NCI-H1105 (cell line): ENCODE measurements at regions not wholly inside any gene's neighbourhood (a gene's known extent, or its start where the extent isn't known, plus 50 kb on each side); places are given as distances from the start of the nearest gene placed in this dataset.
"Not testable (repeated sequence)": the region's sequence is repeated elsewhere in the genome, so short reads cannot be mapped to it uniquely, and the experiment has no call there.

Experiments
- DNase-seq: peaks from one replicate; lab custom pipeline; 2025; lab: John Stamatoyannopoulos, UW

DNA sequence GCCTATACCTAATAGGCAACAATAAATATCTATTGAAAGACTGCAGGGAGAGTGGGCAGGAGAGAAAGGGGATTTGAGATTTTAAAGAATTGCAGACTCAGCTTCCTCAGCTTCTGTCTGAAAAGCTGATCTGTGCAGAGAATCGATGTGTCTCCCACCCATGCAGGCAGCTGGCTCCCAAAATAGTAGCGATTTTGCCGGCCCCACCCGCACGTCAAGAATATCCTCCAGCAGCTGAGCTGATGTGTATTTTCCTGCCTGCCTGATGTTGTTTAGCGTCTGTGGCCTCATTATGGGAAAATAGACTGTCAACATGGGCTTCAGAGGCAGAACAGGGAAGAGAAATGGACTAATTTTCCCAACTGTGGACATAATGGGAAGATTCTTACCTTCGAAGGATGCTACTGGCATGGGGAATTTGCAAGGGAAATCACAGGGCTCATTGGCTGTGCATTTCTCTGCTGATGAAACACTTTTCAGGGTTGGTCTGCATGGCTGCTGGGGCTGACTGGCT, 699.8 kb downstream of the PTPRU start:
- no peak for DNase-seq

DNA sequence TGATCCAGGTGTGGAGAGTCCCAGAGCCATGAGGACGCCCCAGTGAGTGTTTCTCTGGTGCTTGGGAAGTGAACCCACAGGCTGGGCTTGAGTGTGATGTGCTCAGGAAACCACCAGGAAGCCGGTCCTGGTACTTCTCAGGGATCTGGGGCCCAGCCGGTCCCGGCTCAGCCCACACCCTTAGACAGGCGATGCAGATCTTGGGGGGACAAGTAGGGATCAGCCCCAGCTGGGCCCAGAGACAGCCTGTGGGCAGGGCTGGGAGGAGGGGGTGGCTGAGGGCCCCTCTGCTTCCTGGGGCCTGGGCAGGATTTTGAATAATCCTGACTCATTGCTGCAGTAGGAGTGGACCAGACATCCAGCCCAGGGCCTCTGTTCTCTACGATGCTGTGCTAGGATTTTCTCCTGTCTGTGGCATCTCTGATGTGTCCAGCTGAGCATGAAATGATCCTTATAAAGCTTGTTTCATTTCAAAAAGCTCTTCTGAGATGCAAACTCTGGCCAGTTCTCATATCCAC, 698.0 kb downstream of the PTPRU start:
- DNase-seq: no peak

DNA sequence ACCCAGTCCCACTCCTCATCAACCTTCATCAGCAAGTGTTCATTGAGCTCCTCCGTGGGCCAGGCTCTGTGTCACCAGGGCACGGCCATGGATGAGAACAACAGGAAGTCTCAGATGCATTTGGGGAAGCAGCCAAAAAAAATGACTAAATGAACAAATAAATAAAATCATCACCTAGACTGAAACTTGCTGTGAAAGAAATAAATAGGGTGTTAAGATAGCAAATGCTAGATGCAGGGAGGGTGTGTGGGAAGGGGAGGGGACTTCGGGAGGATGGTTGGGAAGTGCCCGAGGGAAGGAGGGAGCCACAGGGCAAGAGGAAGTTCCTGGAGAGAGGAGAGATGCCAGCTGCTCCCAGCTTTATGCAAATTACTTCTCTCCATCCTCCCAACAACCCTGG, 696.7 kb downstream of the PTPRU start:
- DNase-seq: peak; percentile 70

DNA sequence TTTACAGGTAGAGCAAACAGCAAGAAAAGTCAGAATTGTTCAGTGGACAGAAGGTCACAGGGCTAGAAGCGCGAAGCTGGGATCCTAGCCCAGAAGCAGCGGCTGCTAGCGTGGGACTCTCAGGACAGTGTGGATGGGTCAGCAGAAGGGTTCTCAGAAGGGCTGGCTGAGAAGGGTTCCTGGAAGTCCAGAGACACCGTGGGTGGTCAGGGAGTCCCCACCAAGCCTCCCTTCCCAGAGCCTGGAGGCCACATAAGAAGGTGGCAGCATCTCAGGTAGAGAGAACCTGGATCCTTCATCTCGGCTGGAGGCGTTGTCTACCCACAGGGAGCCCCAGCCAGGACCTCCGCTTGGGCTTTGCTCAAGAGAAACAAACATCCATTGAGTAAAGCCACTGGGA, 696.3 kb downstream of the PTPRU start:
- DNase-seq: no peak

DNA sequence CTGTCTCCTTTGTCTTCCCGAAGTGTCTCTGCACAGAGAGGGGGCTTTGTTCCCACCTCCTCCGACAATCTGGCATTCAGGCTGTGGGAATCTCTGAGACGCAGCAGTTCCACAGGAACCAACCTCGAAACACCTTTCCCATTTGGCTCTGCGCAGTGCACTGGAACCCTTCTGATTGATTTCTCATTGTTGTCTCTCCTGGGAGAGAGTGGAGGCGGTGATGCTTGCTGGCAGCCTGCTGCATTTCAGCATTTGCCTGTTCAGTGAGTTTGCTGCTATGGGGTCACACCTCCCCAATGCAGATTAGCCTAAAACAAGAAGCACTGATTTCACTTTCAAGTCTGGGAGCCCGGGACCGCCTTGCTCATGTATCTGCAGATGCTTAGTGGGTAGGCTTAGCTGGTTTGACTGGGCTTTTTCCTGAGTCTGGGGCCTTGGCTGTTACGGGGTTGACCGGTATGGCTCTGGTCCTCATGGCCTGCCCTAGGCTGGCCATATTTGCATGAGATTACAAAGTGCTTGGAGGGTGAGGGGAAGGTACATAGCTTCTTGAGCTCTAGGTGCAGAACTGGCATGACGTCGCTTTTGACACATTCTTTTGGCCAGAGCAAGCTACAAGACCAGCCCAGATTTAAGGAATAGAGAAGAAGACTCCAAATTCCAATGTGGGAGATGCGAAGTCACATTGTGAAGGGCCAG, 695.3 kb downstream of the PTPRU start:
- no peak for DNase-seq

DNA sequence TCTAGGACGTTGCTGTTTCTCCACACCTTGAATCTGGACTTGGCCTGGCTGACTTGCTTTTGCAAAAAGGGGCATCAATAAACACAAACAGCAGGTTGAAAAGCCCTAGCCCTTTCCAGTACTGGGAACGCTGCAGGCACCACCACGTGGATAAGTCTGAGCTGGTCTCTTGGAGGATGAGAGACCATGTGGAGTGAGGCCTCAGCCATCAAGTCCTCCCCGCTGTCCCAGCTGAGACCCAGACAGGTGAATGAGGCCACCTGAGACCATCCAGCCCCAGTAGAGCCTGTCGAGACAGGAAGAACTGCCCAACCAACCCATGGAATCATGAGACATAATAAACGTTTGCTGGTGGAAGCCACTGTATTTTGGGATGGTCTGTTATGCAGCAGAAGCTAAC, 688.7 kb downstream of the PTPRU start:
- no peak for DNase-seq

DNA sequence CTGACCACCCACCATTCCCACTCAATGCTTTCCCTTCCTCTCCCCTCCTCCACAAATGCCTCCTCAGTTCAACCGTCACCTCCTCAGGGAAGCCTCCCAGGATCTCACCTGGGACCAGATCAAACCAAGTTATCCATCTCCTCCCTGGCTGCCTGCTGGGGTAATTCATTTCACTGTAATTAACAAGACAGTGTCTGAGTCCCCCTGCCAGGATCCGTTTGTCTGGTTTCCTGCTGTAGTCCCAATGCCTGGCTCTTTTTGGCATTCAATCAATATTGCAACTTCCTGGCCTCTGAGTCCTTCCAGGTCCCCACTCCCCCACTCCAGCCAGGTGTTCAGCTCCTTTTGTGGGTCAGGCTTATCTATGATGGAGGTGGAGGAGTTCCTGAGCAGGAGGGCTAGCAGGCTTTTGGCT, 687.7 kb downstream of the PTPRU start:
- DNase-seq: peak; percentile 69

DNA sequence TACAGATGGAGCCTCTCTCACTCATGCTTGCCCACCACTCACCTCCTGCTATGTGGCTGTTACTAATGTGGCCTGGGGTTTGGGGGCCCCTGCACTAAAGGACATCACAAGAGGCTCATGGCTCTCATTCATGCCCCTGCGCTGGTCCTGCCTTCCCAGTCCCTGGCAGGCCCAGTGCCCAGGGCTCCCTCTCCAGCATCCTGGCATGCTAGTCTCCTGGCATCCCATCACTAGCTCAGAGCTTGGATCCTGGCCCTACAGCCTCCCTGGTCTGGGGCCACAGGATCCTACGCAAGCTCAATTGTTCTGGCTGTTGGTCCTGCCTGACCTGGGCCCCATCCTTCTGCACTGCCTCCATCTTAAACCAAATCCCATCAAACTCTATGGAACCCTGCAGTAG, 685.4 kb downstream of the PTPRU start:
- no peak for DNase-seq

DNA sequence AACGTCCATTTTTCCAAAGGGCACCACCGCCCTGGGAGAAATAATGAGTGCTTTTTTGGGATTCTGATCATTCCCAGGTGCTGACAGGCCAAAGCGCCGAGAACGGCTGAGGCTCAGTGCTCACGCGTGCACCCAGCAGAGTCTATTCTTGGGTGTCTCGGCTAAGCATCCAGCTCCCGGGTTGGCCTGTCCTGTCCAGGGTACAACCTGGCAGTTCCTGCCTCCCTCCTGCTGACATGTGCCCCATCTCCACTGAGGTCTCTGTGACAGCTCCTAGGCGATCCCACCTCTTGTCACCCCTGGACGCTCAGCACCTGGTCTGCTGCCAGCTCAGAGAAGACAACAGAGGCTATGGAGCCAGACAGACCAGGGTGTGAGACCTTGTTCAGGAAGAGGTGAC, 684.5 kb downstream of the PTPRU start:
- DNase-seq: no peak

DNA sequence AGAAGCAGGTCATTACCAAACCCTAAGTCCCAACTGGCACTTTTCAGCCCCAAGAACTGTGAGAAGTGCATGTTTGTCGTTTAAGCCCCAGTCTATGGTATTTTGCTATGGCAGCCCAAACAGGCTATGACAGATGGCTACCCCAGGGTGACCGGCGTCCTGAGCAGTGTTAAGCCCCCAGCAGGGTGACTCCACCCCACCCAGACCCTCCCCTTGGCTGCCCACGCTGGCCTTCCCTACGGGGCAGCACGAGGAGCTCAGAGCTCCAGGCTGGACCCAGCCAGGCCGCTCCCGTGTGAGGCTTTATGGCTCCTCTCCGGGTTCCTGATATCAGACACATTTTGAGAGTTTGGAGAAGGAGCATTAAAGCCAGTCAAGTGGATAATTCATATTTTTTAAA, 684.0 kb downstream of the PTPRU start:
- no peak for DNase-seq

DNA sequence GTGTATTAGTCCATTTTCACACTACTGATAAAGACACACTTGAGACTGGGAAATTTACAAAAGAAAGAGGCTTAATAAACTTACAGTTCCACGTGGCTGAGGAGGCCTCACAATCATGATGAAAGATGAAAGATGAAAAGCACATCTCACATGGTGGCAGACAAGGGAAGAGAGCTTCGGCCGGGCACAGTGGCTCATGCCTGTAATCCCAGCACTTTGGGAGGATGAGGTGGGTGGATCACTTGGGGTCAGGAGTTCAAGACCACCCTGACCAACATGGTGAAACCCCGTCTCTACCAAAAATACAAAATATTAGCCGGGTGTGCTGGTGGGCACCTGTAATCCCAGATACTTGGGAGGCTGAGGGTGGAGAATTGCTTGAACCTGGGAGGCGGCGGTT, 682.7 kb downstream of the PTPRU start:
- not testable (repeated sequence) for DNase-seq

DNA sequence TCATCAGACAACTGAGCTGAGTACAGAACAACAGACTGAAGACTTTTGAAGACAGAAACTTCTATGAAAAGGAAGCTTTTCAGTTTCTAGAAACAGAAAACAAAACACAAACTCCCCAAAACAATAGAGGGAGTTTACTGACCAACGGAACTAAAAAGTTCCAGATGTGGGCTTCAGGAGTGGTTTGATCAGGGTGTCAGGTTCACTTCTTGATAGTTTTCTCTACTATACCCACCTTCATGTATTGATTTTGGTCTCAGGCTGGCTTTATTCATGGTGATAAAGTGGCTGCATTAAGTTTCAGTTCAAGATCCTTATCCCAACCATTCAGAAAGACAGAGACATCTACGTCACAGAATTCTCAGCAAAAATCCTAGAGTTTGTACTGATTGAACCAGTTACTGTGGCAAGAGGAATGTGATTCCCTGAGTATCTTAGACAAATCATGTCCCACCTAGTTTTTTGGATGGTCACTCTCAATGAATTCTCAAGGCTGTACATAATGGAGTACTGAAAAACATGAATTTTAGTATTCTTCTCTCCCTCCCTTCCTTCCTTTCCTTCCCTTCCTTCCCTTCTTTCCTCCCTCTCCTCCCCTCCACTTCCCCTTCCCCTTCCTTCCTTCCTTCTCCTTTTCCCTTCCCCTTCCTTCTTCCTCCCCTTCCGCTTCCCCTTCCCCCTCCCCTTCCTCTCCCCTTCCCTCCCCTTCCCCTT, 680.5 kb downstream of the PTPRU start:
- no peak for DNase-seq

DNA sequence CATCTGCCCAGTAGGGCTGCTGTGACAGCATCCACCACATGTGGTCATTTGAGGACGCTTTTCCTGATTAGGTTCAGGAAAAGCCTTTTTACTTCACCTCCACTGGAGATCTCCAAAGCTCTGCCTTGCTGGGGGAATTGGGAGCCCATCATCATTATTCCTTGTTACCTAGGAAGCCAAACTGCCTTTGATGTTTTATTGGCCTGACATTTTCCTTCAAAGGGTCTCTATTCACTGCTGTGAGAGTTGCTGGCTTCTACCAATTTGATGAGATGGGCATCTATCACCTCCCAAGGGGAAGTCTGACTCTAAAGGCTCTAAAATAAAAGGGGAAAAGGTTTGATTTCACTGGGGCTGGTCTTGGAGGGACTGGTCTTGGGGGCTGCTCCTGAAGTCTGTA, 678.6 kb downstream of the PTPRU start:
- DNase-seq: no peak

DNA sequence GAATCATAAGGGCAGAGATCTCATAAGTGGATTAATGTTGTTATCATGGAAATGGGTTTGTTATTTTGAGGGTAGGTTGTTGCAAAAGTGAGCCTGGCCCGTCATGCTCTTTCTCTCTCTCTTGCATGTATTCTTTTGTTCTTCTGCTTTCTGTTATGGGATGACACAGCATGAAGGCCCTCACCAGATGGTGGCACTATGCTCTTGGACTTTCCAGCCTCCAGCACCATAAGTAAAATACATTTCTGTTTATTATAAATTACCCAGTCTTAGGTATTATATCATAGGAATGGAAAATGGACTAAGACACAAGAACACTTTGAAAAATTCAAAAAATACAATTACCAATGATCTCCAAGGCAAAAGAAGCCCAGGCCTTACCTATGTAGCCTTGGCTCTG, 676.1 kb downstream of the PTPRU start:
- no peak for DNase-seq

DNA sequence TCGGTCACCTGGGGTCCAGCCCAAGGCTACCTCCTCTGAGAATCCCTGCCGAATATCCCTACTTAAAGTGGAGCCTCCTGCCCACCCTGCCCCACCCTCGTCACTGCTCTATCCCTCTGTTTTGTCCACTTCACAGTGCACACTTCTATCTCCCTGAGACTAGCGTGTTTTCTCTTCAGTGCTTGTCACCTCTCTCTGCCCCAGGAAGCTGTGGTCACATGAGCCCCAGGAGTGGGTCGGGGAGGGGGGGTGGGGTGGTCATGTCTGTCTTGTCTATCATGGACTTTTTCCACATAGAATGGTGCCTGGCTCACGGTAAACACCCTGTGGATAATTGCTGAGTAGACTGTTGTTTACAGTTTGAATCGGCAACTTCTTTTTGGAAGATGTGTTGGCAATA, 673.6 kb downstream of the PTPRU start:
- DNase-seq: no peak

DNA sequence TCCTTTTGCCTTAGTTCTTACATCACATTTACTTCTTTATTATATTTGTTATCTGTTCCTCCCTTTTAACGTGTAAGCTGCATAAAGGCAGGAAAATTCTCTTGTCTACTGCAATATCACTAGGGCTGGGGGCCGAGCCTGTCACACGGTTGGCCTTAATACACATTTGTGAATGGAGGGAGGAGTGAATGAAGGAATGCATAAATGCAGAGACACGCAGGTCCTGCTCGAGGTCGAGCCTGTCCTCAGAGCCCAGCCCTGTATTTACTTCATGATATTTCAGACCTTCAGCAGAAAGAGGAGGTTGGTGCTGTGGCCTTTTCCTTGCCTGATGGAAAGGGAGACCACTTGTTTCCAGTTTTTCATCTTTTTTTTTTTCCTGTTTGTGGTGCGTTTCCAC, 671.3 kb downstream of the PTPRU start:
- no peak for DNase-seq

DNA sequence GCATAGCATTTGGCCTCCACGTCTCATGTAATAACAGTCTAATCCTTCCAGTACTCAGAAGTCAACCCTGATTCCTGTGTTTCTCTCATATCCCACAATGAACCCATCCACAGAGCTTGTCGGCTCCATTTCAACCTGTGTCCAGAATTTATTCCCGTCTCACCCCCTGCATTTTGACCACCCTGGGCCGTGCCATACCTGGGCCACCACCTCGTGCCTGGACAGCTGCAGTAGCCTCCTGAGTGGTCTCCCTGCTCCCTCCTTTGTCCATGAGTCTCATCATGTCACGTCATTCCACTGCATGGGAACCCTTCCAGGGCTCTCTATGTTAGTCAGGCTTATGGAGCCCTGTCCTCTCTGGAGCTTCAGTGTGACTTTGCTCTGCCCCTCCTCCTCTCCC, 670.6 kb downstream of the PTPRU start:
- DNase-seq: no peak

DNA sequence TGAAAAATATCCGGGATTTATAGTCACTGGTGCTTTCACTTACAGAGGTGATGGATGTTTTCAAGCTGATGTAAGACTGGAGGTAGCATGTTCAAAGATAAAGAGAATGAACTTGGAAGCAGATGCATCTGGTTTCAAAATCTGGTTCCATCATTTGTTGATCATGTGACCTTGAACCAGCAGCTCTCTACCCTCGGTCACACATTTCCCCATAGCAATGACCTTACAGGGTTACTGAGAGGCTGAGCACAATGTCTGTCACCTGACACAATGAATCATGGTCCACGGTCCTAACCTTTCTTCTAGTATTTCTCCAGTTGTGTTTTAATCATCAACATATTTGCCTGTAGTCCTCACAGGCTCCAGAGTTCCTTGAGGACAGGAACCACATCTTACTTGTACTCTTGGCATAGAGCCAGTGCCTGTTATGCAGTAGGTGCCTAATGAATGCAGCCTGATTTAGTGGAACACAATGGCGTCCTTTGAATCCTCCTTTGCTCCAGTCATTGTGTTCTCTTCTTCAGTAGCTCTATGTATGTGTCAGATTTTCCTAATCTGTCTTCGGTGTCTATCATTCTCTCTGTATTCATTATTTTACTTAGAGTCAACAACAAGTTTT, 667.3 kb downstream of the PTPRU start:
- DNase-seq: no peak

DNA sequence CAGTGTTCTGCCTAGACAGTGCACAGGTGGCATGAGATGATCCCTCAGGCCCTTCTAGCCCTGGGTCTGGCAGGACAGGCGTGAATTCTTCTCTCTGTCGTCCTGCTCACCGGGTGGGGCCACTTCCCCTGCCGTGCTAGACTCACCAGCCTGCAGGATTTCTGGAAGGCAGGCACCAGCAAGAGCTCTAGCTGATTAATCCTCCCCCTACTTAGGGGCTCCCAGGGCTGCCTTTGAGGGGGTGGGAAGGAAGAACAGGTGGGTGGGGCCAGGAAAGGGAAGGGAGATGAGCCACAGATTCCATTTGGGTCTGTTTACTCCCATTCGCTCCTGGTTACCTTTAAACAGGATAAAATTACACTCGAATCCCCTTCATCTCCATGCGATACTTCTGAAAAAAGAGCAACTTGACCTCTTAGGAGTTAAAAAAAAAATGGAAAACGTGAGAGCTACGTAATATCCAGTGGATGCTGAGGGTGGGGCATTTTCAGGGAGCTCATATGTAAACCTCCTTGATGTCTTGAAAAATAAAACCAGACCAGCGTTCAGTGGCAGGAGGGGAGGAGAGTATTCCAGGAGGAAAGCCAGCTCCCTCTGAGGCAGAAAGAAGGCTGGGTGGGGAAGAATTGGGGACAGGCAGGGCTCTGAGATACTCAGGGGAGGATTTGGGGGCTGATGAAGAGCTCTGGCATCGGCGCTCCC, 665.5 kb downstream of the PTPRU start:
- no peak for DNase-seq

DNA sequence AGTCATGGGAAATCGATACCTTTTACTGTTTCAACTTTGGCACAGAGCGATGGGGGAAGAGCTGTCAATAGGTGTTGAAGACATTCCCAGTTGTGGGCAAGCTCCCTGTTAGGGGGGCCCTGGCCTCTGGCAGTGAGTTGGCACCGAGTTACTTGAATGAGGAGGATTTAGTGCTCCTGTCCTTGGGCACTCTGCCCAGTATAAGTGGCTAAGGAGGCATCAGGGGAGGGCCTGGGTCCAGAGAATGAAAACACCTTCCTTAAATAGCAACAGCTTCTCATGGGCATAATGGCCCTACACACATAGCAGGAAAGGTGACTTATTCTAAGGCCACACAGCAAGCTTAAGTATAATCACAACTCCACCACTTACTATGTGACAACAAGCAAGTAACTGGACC, 664.4 kb downstream of the PTPRU start:
- peak; percentile 67 for DNase-seq

DNA sequence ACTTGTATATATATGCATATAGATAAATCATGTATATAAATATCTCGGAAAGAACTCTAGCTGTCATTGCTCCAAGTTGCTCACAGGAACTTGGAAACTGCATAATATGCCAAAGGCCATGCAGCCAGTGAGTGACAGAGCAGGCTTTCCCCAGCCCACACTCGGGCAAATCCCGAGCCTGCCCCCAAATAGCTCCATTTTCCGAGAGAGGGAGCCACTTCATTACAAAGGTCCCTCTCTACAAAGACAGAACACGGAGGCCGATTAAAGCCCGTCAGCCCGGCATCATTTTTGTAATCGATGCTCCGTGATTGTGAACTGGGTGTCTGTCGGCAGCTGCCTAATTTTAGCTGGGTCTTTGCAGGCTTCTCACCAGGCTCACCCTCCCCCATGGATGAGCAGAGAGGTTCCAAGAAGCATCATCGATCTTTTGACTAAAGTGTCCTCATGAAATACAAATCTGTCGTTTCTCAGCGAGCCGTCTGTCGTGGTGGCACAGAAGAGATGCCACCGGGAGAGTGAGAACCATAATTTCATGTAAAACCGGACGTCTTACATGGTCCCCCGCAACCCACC, 663.9 kb downstream of the PTPRU start:
- peak; percentile 34 for DNase-seq
